Subcutaneous abdominal adipose tissue (tissue), 5 donors: ENCODE measurements at regions not wholly inside any gene's neighbourhood (a gene's known extent, or its start where the extent isn't known, plus 50 kb on each side); places are given as distances from the start of the nearest gene placed in this dataset.

ENCODE experiments used
- H3K27ac ChIP-seq: one replicate; pipeline ENCODE4 v1.7.0; 2013; ENCODE audit warnings: low read depth, mild to moderate bottlenecking, inconsistent platforms, low read length, moderate library complexity
- H3K27me3 ChIP-seq, 5 donors: one replicate each; pipeline ENCODE4 v1.7.0; 2013; ENCODE audit warnings: low read length in 5 of 5, inconsistent platforms in 1 of 5; ENCODE audit not compliant: control insufficient read depth in 5 of 5, insufficient read depth in 4 of 5
- H3K36me3 ChIP-seq, 5 donors: one replicate each; pipeline ENCODE4 v1.7.0; 2013; ENCODE audit warnings: low read length in 5 of 5; ENCODE audit not compliant: control insufficient read depth in 5 of 5, insufficient read depth in 5 of 5
- H3K4me1 ChIP-seq, 5 donors: one replicate each; pipeline ENCODE4 v1.7.0; 2013; ENCODE audit warnings: low read length in 5 of 5, mild to moderate bottlenecking in 3 of 5, moderate library complexity in 1 of 5; ENCODE audit not compliant: control insufficient read depth in 5 of 5, insufficient read depth in 5 of 5
- H3K4me3 ChIP-seq, 5 donors: one replicate each; pipeline ENCODE4 v1.7.0; 2013; ENCODE audit warnings: low read length in 5 of 5, low read depth in 1 of 5
- H3K9ac ChIP-seq, 5 donors: one replicate each; pipeline ENCODE4 v1.7.0; 2013; ENCODE audit warnings: low read length in 5 of 5, mild to moderate bottlenecking in 4 of 5, moderate library complexity in 3 of 5
- H3K9me3 ChIP-seq, 5 donors: one replicate each; pipeline ENCODE4 v1.7.0; 2013; ENCODE audit warnings: low read length in 5 of 5; ENCODE audit not compliant: control insufficient read depth in 5 of 5
- donor health status: healthy.
- donor health status: healthy.
- donor health status: healthy.
- donor health status: healthy.
- donor health status: healthy.

- Histone ChIP-seq H3K27me3 (no peaks in the 10 kb centered on the region), H3K27ac (no peak overlapping the region)
Measured at GRCh38 chr15:35150361-35150760, 65.3 kb upstream of the NANOGP8 start.

GRCh38 chr15:35145336-35145735 is 60.2 kb upstream of the NANOGP8 start:
- Histone ChIP-seq H3K9ac (no peak overlapping the region), H3K9me3 (no peaks in the 10 kb centered on the region), H3K4me3 (no peak overlapping the region), H3K36me3 (no peaks in the 10 kb centered on the region), H3K4me1 (peaks cover 0 to 28% (median 6%) of the 10 kb centered on the region in 5 donors), H3K27me3 (no peaks in the 10 kb centered on the region), H3K27ac (no peak overlapping the region)

More at GRCh38 chr15:35150361-35150760, 65.3 kb upstream of the NANOGP8 start:
- Histone ChIP-seq H3K36me3 (no peaks in the 10 kb centered on the region), H3K9ac (no peak overlapping the region), H3K9me3 (no peaks in the 10 kb centered on the region), H3K4me1 (peaks cover 0 to 2% (median 0%) of the 10 kb centered on the region in 5 donors), H3K4me3 (no peak overlapping the region)

GRCh38 chr15:35142578-35142977 is 57.5 kb upstream of the NANOGP8 start:
- Histone ChIP-seq H3K9ac (peak overlapping the region in 1 of 5 donors; percentile 46), H3K27me3 (no peaks in the 10 kb centered on the region), H3K4me1 (peaks cover 0 to 28% (median 6%) of the 10 kb centered on the region in 5 donors), H3K36me3 (no peaks in the 10 kb centered on the region), H3K27ac (peak overlapping the region; percentile 63), H3K4me3 (peak overlapping the region in 1 of 5 donors; percentile 41), H3K9me3 (no peaks in the 10 kb centered on the region)

GRCh38 chr15:35141743-35142471 is 56.8 kb upstream of the NANOGP8 start:
- peak overlapping the region; percentile 67 for H3K27ac ChIP-seq
- H3K9me3 ChIP-seq: no peaks in the 10 kb centered on the region
- peaks cover 0 to 28% (median 6%) of the 10 kb centered on the region in 5 donors for H3K4me1 ChIP-seq
- H3K36me3 ChIP-seq: no peaks in the 10 kb centered on the region
- H3K27me3 ChIP-seq: no peaks in the 10 kb centered on the region
- no peak overlapping the region for H3K4me3 ChIP-seq
- H3K9ac ChIP-seq: peak overlapping the region in 1 of 5 donors; percentile 46

- H3K27ac ChIP-seq: no peak overlapping the region
- H3K4me3 ChIP-seq: no peak overlapping the region
- no peaks in the 10 kb centered on the region for H3K36me3 ChIP-seq
- H3K9ac ChIP-seq: no peak overlapping the region
- peaks cover 0 to 25% (median 6%) of the 10 kb centered on the region in 5 donors for H3K4me1 ChIP-seq
- H3K27me3 ChIP-seq: no peaks in the 10 kb centered on the region
- H3K9me3 ChIP-seq: no peaks in the 10 kb centered on the region
Measured at GRCh38 chr15:35139822-35140221, 54.7 kb upstream of the NANOGP8 start.

- Histone ChIP-seq H3K4me1 (peaks cover 0 to 17% (median 3%) of the 10 kb centered on the region in 5 donors), H3K9me3 (no peaks in the 10 kb centered on the region), H3K27me3 (no peaks in the 10 kb centered on the region), H3K4me3 (no peak overlapping the region), H3K27ac (no peak overlapping the region), H3K9ac (no peak overlapping the region), H3K36me3 (no peaks in the 10 kb centered on the region)
Measured at GRCh38 chr15:35137190-35137574, 52.1 kb upstream of the NANOGP8 start.

- H3K36me3 ChIP-seq: no peaks in the 10 kb centered on the region
- H3K9me3 ChIP-seq: no peaks in the 10 kb centered on the region
- no peak overlapping the region for H3K4me3 ChIP-seq
- no peak overlapping the region for H3K27ac ChIP-seq
- H3K27me3 ChIP-seq: no peaks in the 10 kb centered on the region
- no peak overlapping the region for H3K9ac ChIP-seq
- H3K4me1 ChIP-seq: peaks cover 0 to 11% (median 3%) of the 10 kb centered on the region in 5 donors
Measured at GRCh38 chr15:35136321-35137189, 51.5 kb upstream of the NANOGP8 start.
